ENCODE measurements at regions not wholly inside any gene's neighbourhood (a gene's known extent, or its start where the extent isn't known, plus 50 kb on each side); places are given as distances from the start of the nearest gene placed in this dataset.
"Not testable (repeated sequence)": the region's sequence is repeated elsewhere in the genome, so short reads cannot be mapped to it uniquely, and the experiment has no call there.

DNA sequence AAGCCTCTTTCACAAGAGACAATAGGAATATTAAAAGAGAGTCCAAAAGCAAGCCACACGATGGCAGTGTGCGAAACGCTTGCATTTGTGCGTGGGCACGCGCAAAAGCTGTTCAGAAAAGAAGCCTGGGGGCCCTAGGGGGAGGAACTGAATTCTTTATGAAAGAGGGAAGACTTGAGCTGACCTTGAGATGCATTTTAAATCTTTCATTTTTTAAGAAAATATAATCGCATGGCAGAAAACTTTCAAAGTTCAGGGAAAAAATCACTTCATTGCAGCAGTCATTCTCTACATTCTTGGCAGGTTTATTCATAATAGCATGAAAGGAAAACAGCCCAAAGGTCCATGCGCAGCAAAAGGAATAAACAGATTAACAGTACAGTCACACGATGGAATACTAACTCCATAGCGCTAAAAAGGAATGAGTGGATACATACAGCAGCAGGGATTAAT is 206.5 kb upstream of the PRKCQ start:
- no peak for TF ChIP-seq ZNF202 (tag by site-specific recombination; IDR thresholded peaks at IDR 0.05; ENCODE audit: borderline replicate concordance)
- no peak for TF ChIP-seq ZXDB (tag by site-specific recombination; IDR thresholded peaks at IDR 0.05)
- TF ChIP-seq ZNF776 (tag by site-specific recombination; IDR thresholded peaks at IDR 0.05; ENCODE audit: borderline replicate concordance): no peak
- no peak for TF ChIP-seq ZNF624 (tag by site-specific recombination; IDR thresholded peaks at IDR 0.05)
- no peak for TF ChIP-seq ZNF629 (tag by site-specific recombination; IDR thresholded peaks at IDR 0.05)
- TF ChIP-seq, protein P1, sequence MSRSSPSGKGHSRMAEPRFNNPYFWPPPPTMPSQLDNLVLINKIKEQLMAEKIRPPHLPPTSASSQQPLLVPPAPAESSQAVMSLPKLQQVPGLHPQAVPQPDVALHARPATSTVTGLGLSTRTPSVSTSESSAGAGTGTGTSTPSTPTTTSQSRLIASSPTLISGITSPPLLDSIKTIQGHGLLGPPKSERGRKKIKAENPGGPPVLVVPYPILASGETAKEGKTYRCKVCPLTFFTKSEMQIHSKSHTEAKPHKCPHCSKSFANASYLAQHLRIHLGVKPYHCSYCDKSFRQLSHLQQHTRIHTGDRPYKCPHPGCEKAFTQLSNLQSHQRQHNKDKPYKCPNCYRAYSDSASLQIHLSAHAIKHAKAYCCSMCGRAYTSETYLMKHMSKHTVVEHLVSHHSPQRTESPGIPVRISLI (tag by site-specific recombination; IDR thresholded peaks at IDR 0.05): no peak
- no peak for TF ChIP-seq GFI1B (tag by site-specific recombination; IDR thresholded peaks at IDR 0.05)
- TF ChIP-seq ZNF677 (tag by site-specific recombination; IDR thresholded peaks at IDR 0.05): no peak
- TF ChIP-seq RBAK (tag by site-specific recombination; IDR thresholded peaks at IDR 0.05): no peak
- no peak for TF ChIP-seq ZNF792 (tag by site-specific recombination; IDR thresholded peaks at IDR 0.05)
- TF ChIP-seq ZNF404 (tag by site-specific recombination; IDR thresholded peaks at IDR 0.05): no peak
- TF ChIP-seq ZFP41 (tag by site-specific recombination; IDR thresholded peaks at IDR 0.05; ENCODE audit: borderline replicate concordance): no peak
- no peak for TF ChIP-seq ZNF843 (tag by site-specific recombination; IDR thresholded peaks at IDR 0.05)
- TF ChIP-seq ZFP37 (tag by site-specific recombination; IDR thresholded peaks at IDR 0.05): no peak
- TF ChIP-seq ZNF830 (tag by site-specific recombination; IDR thresholded peaks at IDR 0.05; ENCODE audit: low read depth): no peak
- TF ChIP-seq, protein P2, sequence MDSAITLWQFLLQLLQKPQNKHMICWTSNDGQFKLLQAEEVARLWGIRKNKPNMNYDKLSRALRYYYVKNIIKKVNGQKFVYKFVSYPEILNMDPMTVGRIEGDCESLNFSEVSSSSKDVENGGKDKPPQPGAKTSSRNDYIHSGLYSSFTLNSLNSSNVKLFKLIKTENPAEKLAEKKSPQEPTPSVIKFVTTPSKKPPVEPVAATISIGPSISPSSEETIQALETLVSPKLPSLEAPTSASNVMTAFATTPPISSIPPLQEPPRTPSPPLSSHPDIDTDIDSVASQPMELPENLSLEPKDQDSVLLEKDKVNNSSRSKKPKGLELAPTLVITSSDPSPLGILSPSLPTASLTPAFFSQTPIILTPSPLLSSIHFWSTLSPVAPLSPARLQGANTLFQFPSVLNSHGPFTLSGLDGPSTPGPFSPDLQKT (IDR thresholded peaks at IDR 0.05; ENCODE audit: borderline replicate concordance, low read depth, low read length): no peak
- no peak for TF ChIP-seq HOXC10 (CRISPR knock-in tag; IDR thresholded peaks at IDR 0.05)
- no peak for TF ChIP-seq ZNF76 (tag by site-specific recombination; IDR thresholded peaks at IDR 0.05; ENCODE audit: borderline replicate concordance, low read depth)
- TF ChIP-seq ZNF433 (tag by site-specific recombination; IDR thresholded peaks at IDR 0.05; ENCODE audit: low read depth): no peak
- TF ChIP-seq KLF9 (tag by site-specific recombination; IDR thresholded peaks at IDR 0.05; ENCODE audit: low read depth): no peak
- H3K4me3 ChIP-seq (ENCODE audit: low read depth, low read length): no peak overlapping the region
- H3K4me1 ChIP-seq (ENCODE audit: control insufficient read depth, insufficient read depth, low read length): no peaks in the 10 kb centered on the region
- no peaks in the 10 kb centered on the region for H3K9me3 ChIP-seq (ENCODE audit: control insufficient read depth, insufficient read depth, low read depth, low read length)
- CTCF ChIA-PET: interaction anchor here (0.8 to 1.2 kb wide), 2 partner anchors 17 to 108 kb away, joined by 3 read pairs; no protein-coding TSS in a partner anchor
- H3K27ac ChIP-seq (ENCODE audit: extremely low read depth, low read depth, low read length): no peak overlapping the region
- POLR2A ChIA-PET: no interaction called here
- H3K36me3 ChIP-seq (ENCODE audit: control insufficient read depth in 2 of 2, insufficient read depth in 1 of 2, low read length in 2 of 2): no peaks in the 10 kb centered on the region

DNA sequence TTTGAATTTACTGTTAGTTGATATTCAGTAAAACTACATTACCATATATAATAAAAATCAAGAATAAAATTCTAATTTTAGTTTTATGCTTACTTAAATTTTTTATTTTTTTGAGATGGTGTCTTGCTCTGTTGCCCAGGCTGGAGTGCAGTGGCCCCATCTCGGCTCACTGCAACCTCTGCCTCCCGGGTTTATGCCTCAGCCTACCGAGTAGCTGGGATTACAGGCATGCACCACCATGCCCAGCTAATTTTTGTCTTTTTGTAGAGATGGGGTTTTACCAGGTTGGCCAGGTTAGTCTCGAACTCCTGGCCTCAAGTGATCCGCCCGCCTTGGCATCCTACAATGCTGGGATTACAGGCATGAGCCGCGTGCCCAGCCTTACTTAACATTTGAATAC is 204.4 kb upstream of the PRKCQ start:
- POLR2A ChIA-PET; H3K36me3 ChIP-seq (ENCODE audit: control insufficient read depth in 2 of 2, insufficient read depth in 1 of 2, low read length in 2 of 2); H3K4me1 ChIP-seq (ENCODE audit: control insufficient read depth, insufficient read depth, low read length); H3K9me3 ChIP-seq (ENCODE audit: control insufficient read depth, insufficient read depth, low read depth, low read length); H3K27ac ChIP-seq (ENCODE audit: extremely low read depth, low read depth, low read length); H3K4me3 ChIP-seq (ENCODE audit: low read depth, low read length): not testable (repeated sequence)
- CTCF ChIA-PET: interaction anchor here (0.5 kb wide), 1 partner anchor 61 kb away, joined by 3 read pairs; no protein-coding TSS in a partner anchor

DNA sequence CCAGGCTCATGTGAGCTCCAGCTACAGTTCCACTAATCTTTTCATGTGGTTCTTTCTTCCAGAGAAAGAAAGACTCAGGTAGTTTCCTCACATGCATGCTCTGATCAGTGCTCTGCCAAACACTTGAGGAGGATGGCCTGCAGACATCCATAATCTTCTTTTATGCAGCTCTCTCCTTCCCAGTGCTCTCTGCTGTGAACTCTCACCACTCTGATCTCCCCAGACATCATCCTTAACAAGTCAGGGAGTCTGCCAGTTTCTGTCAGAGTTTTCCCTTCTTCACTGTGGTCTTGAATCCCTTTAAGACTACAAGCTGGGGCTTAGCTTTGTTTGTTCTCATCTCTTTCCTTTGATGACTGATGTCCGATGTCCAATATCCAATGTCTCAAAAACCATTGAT is 203.4 kb upstream of the PRKCQ start:
- Histone ChIP-seq H3K9me3 (ENCODE audit: control insufficient read depth, insufficient read depth, low read depth, low read length) (no peaks in the 10 kb centered on the region), H3K4me1 (ENCODE audit: control insufficient read depth, insufficient read depth, low read length) (no peaks in the 10 kb centered on the region), H3K36me3 (ENCODE audit: control insufficient read depth in 2 of 2, insufficient read depth in 1 of 2, low read length in 2 of 2) (no peaks in the 10 kb centered on the region), H3K27ac (ENCODE audit: extremely low read depth, low read depth, low read length) (no peak overlapping the region), H3K4me3 (ENCODE audit: low read depth, low read length) (no peak overlapping the region)
- TF ChIP-seq ZNF133 (tag by site-specific recombination; IDR thresholded peaks at IDR 0.05) (no peak), YY2 (tag by site-specific recombination; IDR thresholded peaks at IDR 0.05) (no peak), ZNF514 (tag by site-specific recombination; IDR thresholded peaks at IDR 0.05) (no peak), ZNF292 (tag by site-specific recombination; IDR thresholded peaks at IDR 0.05; ENCODE audit: borderline replicate concordance, low read depth) (no peak), SCRT2 (tag by site-specific recombination; IDR thresholded peaks at IDR 0.05) (no peak)
- TF ChIP-seq, protein P3, sequence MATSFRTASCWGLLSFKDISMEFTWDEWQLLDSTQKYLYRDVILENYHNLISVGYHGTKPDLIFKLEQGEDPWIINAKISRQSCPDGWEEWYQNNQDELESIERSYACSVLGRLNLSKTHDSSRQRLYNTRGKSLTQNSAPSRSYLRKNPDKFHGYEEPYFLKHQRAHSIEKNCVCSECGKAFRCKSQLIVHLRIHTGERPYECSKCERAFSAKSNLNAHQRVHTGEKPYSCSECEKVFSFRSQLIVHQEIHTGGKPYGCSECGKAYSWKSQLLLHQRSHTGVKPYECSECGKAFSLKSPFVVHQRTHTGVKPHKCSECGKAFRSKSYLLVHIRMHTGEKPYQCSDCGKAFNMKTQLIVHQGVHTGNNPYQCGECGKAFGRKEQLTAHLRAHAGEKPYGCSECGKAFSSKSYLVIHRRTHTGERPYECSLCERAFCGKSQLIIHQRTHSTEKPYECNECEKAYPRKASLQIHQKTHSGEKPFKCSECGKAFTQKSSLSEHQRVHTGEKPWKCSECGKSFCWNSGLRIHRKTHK (tag by site-specific recombination; IDR thresholded peaks at IDR 0.05): no peak
- CTCF ChIA-PET: interaction anchor here (0.6 to 0.7 kb wide), 2 partner anchors 55 to 106 kb away, joined by 4 read pairs; no protein-coding TSS in a partner anchor
- POLR2A ChIA-PET: no interaction called here

Data from HEK293 (cell line).